CD4-positive, alpha-beta T cell (primary cell): ENCODE measurements at regions not wholly inside any gene's neighbourhood (a gene's known extent, or its start where the extent isn't known, plus 50 kb on each side); places are given as distances from the start of the nearest gene placed in this dataset.

Experiments used
- ATAC-seq: fragments of 200-7000 bp; cut with Tn5 transposase; one replicate; pipeline ENCODE4 v1.10.0; 2022; ENCODE audit warnings: mild to moderate bottlenecking; ENCODE audit not compliant: poor library complexity
- CTCF ChIA-PET: fragments of 350-600 bp; sonication (Branson Sonifier 250); formaldehyde crosslinking; loops from one replicate; lab custom pipeline; 2021; ENCODE audit warnings: antibody characterized with exemption, inconsistent platforms; lab: Charles Lee
- POLR2A ChIA-PET: fragments of 350-600 bp; sonication (Branson Sonifier 250); formaldehyde crosslinking; loops from one replicate; lab custom pipeline; 2021; ENCODE audit warnings: antibody characterized with exemption, inconsistent platforms; lab: Charles Lee
- DNase-seq, 14 experiments: peaks; one replicate each; pipeline ENCODE4 v3.0.0-alpha.2; 2013 to 2020; ENCODE audit warnings: mixed read lengths in 2 of 14
- H3K27ac ChIP-seq, 2 donors: one replicate each; pipeline versions ENCODE4 v1.5.1 to v1.7.0; 2013; ENCODE audit warnings: low read length in 2 of 2, low read depth in 1 of 2, mild to moderate bottlenecking in 1 of 2
- H3K27me3 ChIP-seq, 2 experiments: 1 replicate in 1 of 2; 2 replicates in 1 of 2; pipeline versions ENCODE4 v1.6.1 to v1.7.0; 2013; ENCODE audit warnings: low read length in 2 of 2, control low read depth in 1 of 2, mild to moderate bottlenecking in 1 of 2, moderate library complexity in 1 of 2; ENCODE audit not compliant: insufficient read depth in 2 of 2, control insufficient read depth in 1 of 2
- H3K36me3 ChIP-seq: one replicate; pipeline ENCODE4 v1.6.1; 2013; ENCODE audit warnings: low read length, control low read depth; ENCODE audit not compliant: insufficient read depth
- H3K4me1 ChIP-seq: one replicate; pipeline ENCODE4 v1.6.1; 2013; ENCODE audit warnings: low read length, control low read depth; ENCODE audit not compliant: insufficient read depth
- H3K4me3 ChIP-seq: one replicate; pipeline ENCODE4 v1.5.1; 2013; ENCODE audit warnings: mild to moderate bottlenecking, low read length, moderate library complexity
- H3K9me3 ChIP-seq, 2 experiments: 1 replicate in 1 of 2; 2 replicates in 1 of 2; pipeline versions ENCODE4 v1.6.1 to v1.7.0; 2013; ENCODE audit warnings: low read length in 2 of 2, mild to moderate bottlenecking in 2 of 2, control low read depth in 1 of 2, moderate library complexity in 1 of 2; ENCODE audit not compliant: control insufficient read depth in 1 of 2, insufficient read depth in 1 of 2
- H3K27ac Mint-ChIP-seq: one replicate; pipeline ENCODE4 v1.8.0; 2020; ENCODE audit warnings: mixed read lengths
- H3K27me3 Mint-ChIP-seq: one replicate; pipeline ENCODE4 v1.8.0; 2021; ENCODE audit warnings: mixed read lengths
- H3K36me3 Mint-ChIP-seq: one replicate; pipeline ENCODE4 v1.8.0; 2021; ENCODE audit warnings: low read depth, mixed read lengths
- H3K4me1 Mint-ChIP-seq: one replicate; pipeline ENCODE4 v1.8.0; 2021; ENCODE audit warnings: low read depth, mixed read lengths
- H3K4me3 Mint-ChIP-seq: one replicate; pipeline ENCODE4 v1.8.0; 2020; ENCODE audit warnings: mild to moderate bottlenecking, mixed read lengths
- H3K9me3 Mint-ChIP-seq: one replicate; pipeline ENCODE4 v1.8.0; 2020; ENCODE audit warnings: mixed read lengths
- CTCF ChIP-seq: fragments of 200-600 bp; IDR thresholded peaks from one replicate; pipeline ENCODE4 v1.8.0; 2022; ENCODE audit warnings: antibody characterized with exemption, mild to moderate bottlenecking
- intact Hi-C, 2 experiments: fragments of 100-400 bp; cut with DNase I in 1 of 2; cut with micrococcal nuclease in 1 of 2; formaldehyde crosslinking; loops; one replicate each; pipeline versions ENCODE4 v1.15.1 to v1.9.0; 2023 to 2025; cut with DNase I, micrococcal nuclease

- DNase-seq = no peak
- intact Hi-C loops = no loop called here
- ChIA-PET CTCF (no interaction called here), POLR2A (no interaction called here)
- Mint-ChIP-seq H3K4me1 (no peaks in the 10 kb centered on the region), H3K36me3 (no peaks in the 10 kb centered on the region), H3K27ac (no peak overlapping the region), H3K9me3 (peaks cover 12% of the 10 kb centered on the region), H3K4me3 (no peak overlapping the region), H3K27me3 (no peaks in the 10 kb centered on the region)
- no peak for ATAC-seq
- H3K36me3 ChIP-seq = no peaks in the 10 kb centered on the region
- H3K27me3 ChIP-seq = no peaks in the 10 kb centered on the region
- H3K4me1 ChIP-seq = no peaks in the 10 kb centered on the region
- no peaks in the 10 kb centered on the region for H3K9me3 ChIP-seq
- no peak for TF ChIP-seq CTCF
- H3K4me3 ChIP-seq = no peak overlapping the region
- H3K27ac ChIP-seq = no peak overlapping the region
Observed at GRCh38 chr5:167254132-167254531, 1037.3 kb upstream of the WWC1 start.

- DNase-seq (no peak), ATAC-seq (no peak)
- no peak overlapping the region for H3K27ac ChIP-seq
- CTCF ChIA-PET = no interaction called here
- H3K36me3 ChIP-seq = no peaks in the 10 kb centered on the region
- Mint-ChIP-seq H3K9me3 (peaks cover 10% of the 10 kb centered on the region), H3K27me3 (no peaks in the 10 kb centered on the region), H3K4me3 (no peak overlapping the region), H3K27ac (no peak overlapping the region), H3K36me3 (no peaks in the 10 kb centered on the region), H3K4me1 (no peaks in the 10 kb centered on the region)
- POLR2A ChIA-PET = no interaction called here
- intact Hi-C loops = no loop called here
- no peak overlapping the region for H3K4me3 ChIP-seq
- no peaks in the 10 kb centered on the region for H3K4me1 ChIP-seq
- no peaks in the 10 kb centered on the region for H3K27me3 ChIP-seq
- no peaks in the 10 kb centered on the region for H3K9me3 ChIP-seq
- TF ChIP-seq CTCF = no peak
Observed at GRCh38 chr5:167255926-167256325, 1035.5 kb upstream of the WWC1 start.

- CTCF ChIA-PET = no interaction called here
- POLR2A ChIA-PET = no interaction called here
- Mint-ChIP-seq H3K9me3 (peaks cover 6% of the 10 kb centered on the region), H3K27ac (no peak overlapping the region), H3K36me3 (no peaks in the 10 kb centered on the region), H3K4me3 (no peak overlapping the region), H3K4me1 (no peaks in the 10 kb centered on the region), H3K27me3 (no peaks in the 10 kb centered on the region)
- ATAC-seq = no peak
- intact Hi-C loops = no loop called here
- Histone ChIP-seq H3K27ac (no peak overlapping the region), H3K9me3 (no peaks in the 10 kb centered on the region), H3K4me3 (no peak overlapping the region), H3K27me3 (no peaks in the 10 kb centered on the region), H3K36me3 (no peaks in the 10 kb centered on the region), H3K4me1 (no peaks in the 10 kb centered on the region)
- no peak for DNase-seq
- TF ChIP-seq CTCF = no peak
Observed at GRCh38 chr5:167259806-167260205, 1031.6 kb upstream of the WWC1 start.
